Esophagus squamous epithelium (tissue), 4 donors: ENCODE measurements at regions not wholly inside any gene's neighbourhood (a gene's known extent, or its start where the extent isn't known, plus 50 kb on each side); places are given as distances from the start of the nearest gene placed in this dataset.

Source experiments
- POLR2A ChIP-seq, 4 donors: fragments of 450-650 bp; IDR thresholded peaks; one replicate each; pipeline ENCODE4 v1.6.1; 2017; ENCODE audit warnings: antibody characterized with exemption in 4 of 4, mild to moderate bottlenecking in 4 of 4, moderate library complexity in 3 of 4
- TF ChIP-seq, protein P1 (sequence below), 6 experiments: fragments of 450-650 bp in 4 of 6; fragments of 200-600 bp in 2 of 6; sonication (generic) in 2 of 6; IDR thresholded peaks; one replicate each; pipeline ENCODE4 v1.5.1; 2016 to 2019; ENCODE audit warnings: antibody characterized with exemption in 6 of 6, mild to moderate bottlenecking in 4 of 6, moderate library complexity in 4 of 6

- TF ChIP-seq, protein P1, sequence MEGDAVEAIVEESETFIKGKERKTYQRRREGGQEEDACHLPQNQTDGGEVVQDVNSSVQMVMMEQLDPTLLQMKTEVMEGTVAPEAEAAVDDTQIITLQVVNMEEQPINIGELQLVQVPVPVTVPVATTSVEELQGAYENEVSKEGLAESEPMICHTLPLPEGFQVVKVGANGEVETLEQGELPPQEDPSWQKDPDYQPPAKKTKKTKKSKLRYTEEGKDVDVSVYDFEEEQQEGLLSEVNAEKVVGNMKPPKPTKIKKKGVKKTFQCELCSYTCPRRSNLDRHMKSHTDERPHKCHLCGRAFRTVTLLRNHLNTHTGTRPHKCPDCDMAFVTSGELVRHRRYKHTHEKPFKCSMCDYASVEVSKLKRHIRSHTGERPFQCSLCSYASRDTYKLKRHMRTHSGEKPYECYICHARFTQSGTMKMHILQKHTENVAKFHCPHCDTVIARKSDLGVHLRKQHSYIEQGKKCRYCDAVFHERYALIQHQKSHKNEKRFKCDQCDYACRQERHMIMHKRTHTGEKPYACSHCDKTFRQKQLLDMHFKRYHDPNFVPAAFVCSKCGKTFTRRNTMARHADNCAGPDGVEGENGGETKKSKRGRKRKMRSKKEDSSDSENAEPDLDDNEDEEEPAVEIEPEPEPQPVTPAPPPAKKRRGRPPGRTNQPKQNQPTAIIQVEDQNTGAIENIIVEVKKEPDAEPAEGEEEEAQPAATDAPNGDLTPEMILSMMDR (IDR thresholded peaks at IDR 0.05), result no peak
- no peak for TF ChIP-seq POLR2A (IDR thresholded peaks at IDR 0.05)
Observed at GRCh38 chr20:39789411-39789810, 827.3 kb downstream of the DHX35 start.
